Stomach (tissue), 4 donors: ENCODE measurements at regions not wholly inside any gene's neighbourhood (a gene's known extent, or its start where the extent isn't known, plus 50 kb on each side); places are given as distances from the start of the nearest gene placed in this dataset.

Source experiments
- CTCF ChIP-seq, 7 experiments: fragments of 450-650 bp in 4 of 7; fragments of 200-600 bp in 3 of 7; sonication (generic) in 3 of 7; IDR thresholded peaks; one replicate each; pipeline ENCODE4 v1.5.1; 2016 to 2019; ENCODE audit warnings: antibody characterized with exemption in 7 of 7, control low read depth in 2 of 7, mild to moderate bottlenecking in 1 of 7
- EP300 ChIP-seq: sonication (generic); formaldehyde crosslinking; IDR thresholded peaks from one replicate; pipeline ENCODE4 v1.6.1; 2017; ENCODE audit warnings: antibody characterized with exemption
- POLR2A ChIP-seq, 4 donors: fragments of 450-650 bp; IDR thresholded peaks; one replicate each; pipeline ENCODE4 v1.6.1; 2016; ENCODE audit warnings: antibody characterized with exemption in 4 of 4, control low read depth in 2 of 4, mild to moderate bottlenecking in 1 of 4, moderate library complexity in 1 of 4
- POLR2AphosphoS5 ChIP-seq, 3 donors: sonication (generic); formaldehyde crosslinking; IDR thresholded peaks; one replicate each; pipeline ENCODE4 v1.6.1; 2016; ENCODE audit warnings: antibody characterized with exemption in 3 of 3

GRCh38 chr5:82748688-82749460 lies 328.3 kb downstream of the TMEM167A start:
- TF ChIP-seq CTCF (IDR thresholded peaks at IDR 0.05) (no peak), POLR2A (IDR thresholded peaks at IDR 0.05) (no peak), POLR2AphosphoS5 (IDR thresholded peaks at IDR 0.05) (no peak), EP300 (no peak)
